ENCODE measurements at regions not wholly inside any gene's neighbourhood (a gene's known extent, or its start where the extent isn't known, plus 50 kb on each side); places are given as distances from the start of the nearest gene placed in this dataset.

GRCh38 chr3:24829011-24829581 is 334.4 kb upstream of the THRB start:
- intact Hi-C loops (cut with micrococcal nuclease; ENCODE audit: unreplicated experiment), result no loop called here
- H3K27me3 ChIP-seq (replicated peaks in 1 of 2; ENCODE audit: control insufficient read depth in 2 of 2, insufficient read depth in 2 of 2, low read length in 1 of 2), result no peaks in the 10 kb centered on the region; a peak in 2 of 4 replicates
- WGBS (ENCODE audit: insufficient coverage, insufficient replicate concordance, low lambda C conversion rate, missing lambda C conversion rate), result 19% methylated on average over 32 of the region's 51 CpGs
- no peaks in the 10 kb centered on the region for H3K9me3 ChIP-seq (replicated peaks; ENCODE audit: control insufficient read depth, insufficient read depth, low read length)
- no peak overlapping the region for H3K4me3 ChIP-seq
- no peak for FAIRE-seq
- no peak overlapping the region for H3K27ac ChIP-seq (ENCODE audit: control insufficient read depth, insufficient read depth)
- no TSS peak for BruUV-seq (replicated peaks)
- H4K20me1 ChIP-seq (ENCODE audit: control insufficient read depth, insufficient read depth), result no peaks in the 10 kb centered on the region
- in situ Hi-C loops (cut with MboI), result no loop called here
- ChIA-PET POLR2A (no interaction called here), SMC1A (ENCODE audit: uncharacterized antibody, unreplicated experiment) (no interaction called here), CTCF (no interaction called here), RAD21 (ENCODE audit: unreplicated experiment) (no interaction called here)
- no peak overlapping the region for H3K9ac ChIP-seq (ENCODE audit: control insufficient read depth, insufficient read depth, low read length)
- H3K4me2 ChIP-seq (ENCODE audit: control insufficient read depth, insufficient read depth), result no peak overlapping the region
- H2AFZ ChIP-seq (ENCODE audit: control insufficient read depth, low read depth, low read length), result no peak overlapping the region
- H3K36me3 ChIP-seq (ENCODE audit: control insufficient read depth in 2 of 2, insufficient read depth in 2 of 2, low read length in 1 of 2), result no peaks in the 10 kb centered on the region
- no peaks in the 10 kb centered on the region for H3K4me1 ChIP-seq (ENCODE audit: control insufficient read depth, insufficient read depth, low read length)
- no peak for DNase-seq (ENCODE audit: low read depth, low spot score)
- no peaks in the 10 kb centered on the region for H3K79me2 ChIP-seq (ENCODE audit: control insufficient read depth, insufficient read depth, low read length)
- TF ChIP-seq MAX (IDR thresholded peaks at IDR 0.05; ENCODE audit: low read depth, low read length) (no peak), WRNIP1 (IDR thresholded peaks at IDR 0.05; ENCODE audit: borderline replicate concordance, low read depth, low read length) (no peak), EP300 (IDR thresholded peaks at IDR 0.05; ENCODE audit: borderline replicate concordance in 1 of 2, control insufficient read depth in 1 of 2, low read depth in 2 of 2, low read length in 2 of 2) (no peak), ATF3 (IDR thresholded peaks at IDR 0.05; ENCODE audit: borderline replicate concordance, extremely low read depth, low read depth, low read length) (no peak), SRF (IDR thresholded peaks at IDR 0.05; ENCODE audit: low read depth in 2 of 2, low read length in 2 of 2) (no peak), CREB1 (IDR thresholded peaks at IDR 0.05; ENCODE audit: low read depth) (no peak), RCOR1 (conservative IDR thresholded peaks at IDR 0.05; ENCODE audit: low read depth, low read length) (no peak), ZNF217 (IDR thresholded peaks at IDR 0.05) (no peak), RFX5 (IDR thresholded peaks at IDR 0.05; ENCODE audit: low read depth, low read length) (no peak), TBL1XR1 (IDR thresholded peaks at IDR 0.05; ENCODE audit: low read depth, low read length) (no peak), CHD2 (IDR thresholded peaks at IDR 0.05; ENCODE audit: borderline replicate concordance, low read depth, low read length) (no peak), IRF5 (IDR thresholded peaks at IDR 0.05; ENCODE audit: borderline replicate concordance) (no peak), E2F4 (IDR thresholded peaks at IDR 0.05; ENCODE audit: low read depth, low read length) (no peak), SREBF1 (IDR thresholded peaks at IDR 0.05; ENCODE audit: low read length) (no peak), REST (IDR thresholded peaks at IDR 0.05; ENCODE audit: low read depth, low read length) (no peak)
- ATAC-seq, result 0 out of 3 replicates have a peak, but pooled peaks have one; percentile 20

All from GM12878 (cell line).